Uterus (tissue), 2 donors: ENCODE measurements at regions not wholly inside any gene's neighbourhood (a gene's known extent, or its start where the extent isn't known, plus 50 kb on each side); places are given as distances from the start of the nearest gene placed in this dataset.

Source experiments
- POLR2A ChIP-seq, 2 donors: fragments of 450-650 bp; IDR thresholded peaks; one replicate each; pipeline ENCODE4 v1.6.1; 2016; ENCODE audit warnings: antibody characterized with exemption in 2 of 2, mild to moderate bottlenecking in 1 of 2, moderate library complexity in 1 of 2
- TF ChIP-seq, protein P1 (sequence below), 4 experiments: fragments of 200-600 bp in 2 of 4; fragments of 450-650 bp in 2 of 4; sonication (generic) in 2 of 4; IDR thresholded peaks; one replicate each; pipeline ENCODE4 v1.5.1; 2016 to 2019; ENCODE audit warnings: antibody characterized with exemption in 4 of 4, mild to moderate bottlenecking in 2 of 4, moderate library complexity in 1 of 4

DNA sequence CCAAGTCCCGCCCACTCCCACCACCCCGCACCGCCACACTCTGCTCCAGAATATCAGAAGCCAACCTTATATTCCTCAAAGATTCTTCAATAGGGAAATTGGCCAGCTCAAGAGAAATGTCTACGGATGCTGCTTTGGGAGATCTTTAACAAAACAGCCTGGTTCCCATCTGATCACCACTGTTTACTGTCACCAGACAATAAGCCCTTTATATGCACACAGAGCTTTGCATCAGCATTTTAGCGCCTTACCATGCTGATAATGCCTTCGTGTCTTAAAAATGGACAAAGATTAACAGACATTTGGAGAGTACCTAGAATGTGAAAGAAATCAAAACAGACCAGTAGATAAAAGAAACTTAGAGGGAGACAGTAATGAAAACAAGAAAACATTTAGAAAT, 141.7 kb upstream of the SYT6 start:
- TF ChIP-seq, protein P1, sequence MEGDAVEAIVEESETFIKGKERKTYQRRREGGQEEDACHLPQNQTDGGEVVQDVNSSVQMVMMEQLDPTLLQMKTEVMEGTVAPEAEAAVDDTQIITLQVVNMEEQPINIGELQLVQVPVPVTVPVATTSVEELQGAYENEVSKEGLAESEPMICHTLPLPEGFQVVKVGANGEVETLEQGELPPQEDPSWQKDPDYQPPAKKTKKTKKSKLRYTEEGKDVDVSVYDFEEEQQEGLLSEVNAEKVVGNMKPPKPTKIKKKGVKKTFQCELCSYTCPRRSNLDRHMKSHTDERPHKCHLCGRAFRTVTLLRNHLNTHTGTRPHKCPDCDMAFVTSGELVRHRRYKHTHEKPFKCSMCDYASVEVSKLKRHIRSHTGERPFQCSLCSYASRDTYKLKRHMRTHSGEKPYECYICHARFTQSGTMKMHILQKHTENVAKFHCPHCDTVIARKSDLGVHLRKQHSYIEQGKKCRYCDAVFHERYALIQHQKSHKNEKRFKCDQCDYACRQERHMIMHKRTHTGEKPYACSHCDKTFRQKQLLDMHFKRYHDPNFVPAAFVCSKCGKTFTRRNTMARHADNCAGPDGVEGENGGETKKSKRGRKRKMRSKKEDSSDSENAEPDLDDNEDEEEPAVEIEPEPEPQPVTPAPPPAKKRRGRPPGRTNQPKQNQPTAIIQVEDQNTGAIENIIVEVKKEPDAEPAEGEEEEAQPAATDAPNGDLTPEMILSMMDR (IDR thresholded peaks at IDR 0.05) = no peak
- TF ChIP-seq POLR2A (IDR thresholded peaks at IDR 0.05) = no peak
